GM23338 (cell line): ENCODE measurements at regions not wholly inside any gene's neighbourhood (a gene's known extent, or its start where the extent isn't known, plus 50 kb on each side); places are given as distances from the start of the nearest gene placed in this dataset.

Experiments used
- ATAC-seq: fragments of 200-7000 bp; cut with Tn5 transposase; 3 replicates; pipeline ENCODE4 v1.9.1; 2020
- DNase-seq: peaks from one replicate; pipeline ENCODE4 v3.0.0-alpha.2; 2015; ENCODE audit warnings: low spot score
- H2AFZ ChIP-seq: fragments of 200-600 bp; sonication (generic); 2 replicates; pipeline ENCODE4 v1.8.0; 2016; ENCODE audit warnings: antibody characterized with exemption, mild to moderate bottlenecking, moderate library complexity
- H3F3A ChIP-seq: fragments of 200-600 bp; sonication (generic); replicated peaks from 2 replicates; pipeline ENCODE4 v1.8.0; 2017; ENCODE audit warnings: antibody characterized with exemption, mixed run types, low read depth
- H3K27ac ChIP-seq: fragments of 200-600 bp; sonication (generic); 2 replicates; pipeline ENCODE4 v1.6.1; 2016; ENCODE audit warnings: low read depth
- H3K27me3 ChIP-seq: fragments of 200-600 bp; sonication (generic); 2 replicates; pipeline ENCODE4 v1.8.0; 2016; ENCODE audit warnings: mild to moderate bottlenecking, mixed run types, moderate library complexity; ENCODE audit not compliant: insufficient read depth
- H3K36me3 ChIP-seq: fragments of 200-600 bp; sonication (generic); 2 replicates; pipeline ENCODE4 v1.8.0; 2016; ENCODE audit warnings: mild to moderate bottlenecking; ENCODE audit not compliant: insufficient read depth
- H3K4me1 ChIP-seq: fragments of 200-600 bp; sonication (generic); 2 replicates; pipeline ENCODE4 v1.8.0; 2016; ENCODE audit warnings: mild to moderate bottlenecking, moderate library complexity; ENCODE audit not compliant: insufficient read depth
- H3K4me2 ChIP-seq: fragments of 200-600 bp; sonication (generic); 2 replicates; pipeline ENCODE4 v1.7.1; 2017; ENCODE audit warnings: mixed run types
- H3K4me3 ChIP-seq: fragments of 200-600 bp; sonication (generic); 2 replicates; pipeline ENCODE4 v1.6.1; 2016; ENCODE audit warnings: mixed run types
- H3K79me2 ChIP-seq: fragments of 200-600 bp; sonication (generic); replicated peaks from 2 replicates; pipeline ENCODE4 v1.8.0; 2017; ENCODE audit warnings: mild to moderate bottlenecking; ENCODE audit not compliant: insufficient read depth
- H3K9me2 ChIP-seq: fragments of 200-600 bp; sonication (generic); 2 replicates; pipeline ENCODE4 v1.8.0; 2017; ENCODE audit not compliant: insufficient read depth
- H4K20me1 ChIP-seq: fragments of 200-600 bp; sonication (generic); replicated peaks from 2 replicates; pipeline ENCODE4 v1.8.0; 2017; ENCODE audit warnings: mild to moderate bottlenecking; ENCODE audit not compliant: insufficient read depth
- H3K27ac Mint-ChIP-seq: 2 replicates; pipeline ENCODE4 v1.8.0; 2020; ENCODE audit warnings: inconsistent platforms, mild to moderate bottlenecking, moderate library complexity, mixed read lengths
- H3K27me3 Mint-ChIP-seq: 3 replicates; pipeline ENCODE4 v1.8.0; 2022; ENCODE audit warnings: low read depth, mild to moderate bottlenecking, moderate library complexity, mixed read lengths, inconsistent platforms; ENCODE audit not compliant: insufficient read depth, poor library complexity
- H3K36me3 Mint-ChIP-seq: 3 replicates; pipeline ENCODE4 v1.8.0; 2021; ENCODE audit warnings: low read depth, mild to moderate bottlenecking, inconsistent platforms, moderate library complexity, mixed read lengths
- H3K4me1 Mint-ChIP-seq: 3 replicates; pipeline ENCODE4 v1.8.0; 2020; ENCODE audit warnings: mild to moderate bottlenecking, inconsistent platforms, mixed read lengths
- H3K4me3 Mint-ChIP-seq: 3 replicates; pipeline ENCODE4 v1.8.0; 2021; ENCODE audit warnings: moderate library complexity, mild to moderate bottlenecking, inconsistent platforms, mixed read lengths
- H3K9me3 Mint-ChIP-seq: 3 replicates; pipeline ENCODE4 v1.8.0; 2020; ENCODE audit warnings: moderate library complexity, mild to moderate bottlenecking, inconsistent platforms, mixed read lengths
- CREB1 ChIP-seq: fragments of 250-450 bp; sonication (Bioruptor Pico); IDR thresholded peaks from 2 replicates; pipeline ENCODE4 v1.5.0; 2020; ENCODE audit warnings: low read depth, mild to moderate bottlenecking, moderate library complexity
- CTCF ChIP-seq, 2 experiments: fragments of 200-600 bp in 1 of 2; sonication (generic) in 1 of 2; conservative IDR thresholded peaks; 2 replicates each; pipeline versions ENCODE4 v1.5.1 to v1.6.1; 2016 to 2017; ENCODE audit warnings: antibody characterized with exemption in 2 of 2, low read depth in 2 of 2, mild to moderate bottlenecking in 2 of 2, moderate library complexity in 1 of 2
- ETS1 ChIP-seq: IDR thresholded peaks from 2 replicates; pipeline ENCODE4 v1.6.1; 2016; ENCODE audit warnings: antibody characterized with exemption
- EZH2 ChIP-seq: fragments of 200-600 bp; sonication (generic); IDR thresholded peaks from one replicate; pipeline ENCODE4 v1.8.0; 2017; ENCODE audit warnings: antibody characterized with exemption, mild to moderate bottlenecking, low read depth; ENCODE audit not compliant: unreplicated experiment
- EZH2phosphoT487 ChIP-seq: fragments of 200-600 bp; sonication (generic); IDR thresholded peaks from one replicate; pipeline ENCODE4 v1.8.1; 2018; ENCODE audit warnings: antibody characterized with exemption; ENCODE audit not compliant: unreplicated experiment
- JUNB ChIP-seq: IDR thresholded peaks from one replicate; pipeline ENCODE4 v1.6.1; 2016; ENCODE audit warnings: antibody characterized with exemption; ENCODE audit not compliant: unreplicated experiment
- NANOG ChIP-seq: IDR thresholded peaks from 2 replicates; pipeline ENCODE4 v1.6.1; 2016; ENCODE audit warnings: antibody characterized with exemption, borderline replicate concordance
- POLR2AphosphoS5 ChIP-seq: IDR thresholded peaks from 2 replicates; pipeline ENCODE4 v1.6.1; 2016; ENCODE audit warnings: antibody characterized with exemption, low read depth
- REST ChIP-seq: IDR thresholded peaks from one replicate; pipeline ENCODE4 v1.6.1; 2018; ENCODE audit warnings: antibody characterized with exemption; ENCODE audit not compliant: unreplicated experiment
- STAT1 ChIP-seq: IDR thresholded peaks from one replicate; pipeline ENCODE4 v1.6.1; 2016; ENCODE audit warnings: antibody characterized with exemption; ENCODE audit not compliant: unreplicated experiment
- ZNF114 ChIP-seq: fragments of 250-450 bp; sonication (Bioruptor Pico); IDR thresholded peaks from 2 replicates; pipeline ENCODE4 v1.5.0; 2020; ENCODE audit warnings: mild to moderate bottlenecking, moderate library complexity
- ZNF331 ChIP-seq: fragments of 250-450 bp; sonication (Bioruptor Pico); IDR thresholded peaks from 2 replicates; pipeline ENCODE4 v1.5.0; 2020; ENCODE audit warnings: low read depth, mild to moderate bottlenecking, moderate library complexity
- TF ChIP-seq, protein P1 (sequence below): fragments of 250-450 bp; sonication (Bioruptor Pico); IDR thresholded peaks from 2 replicates; pipeline ENCODE4 v1.5.0; 2020; ENCODE audit warnings: mild to moderate bottlenecking, moderate library complexity

DNA sequence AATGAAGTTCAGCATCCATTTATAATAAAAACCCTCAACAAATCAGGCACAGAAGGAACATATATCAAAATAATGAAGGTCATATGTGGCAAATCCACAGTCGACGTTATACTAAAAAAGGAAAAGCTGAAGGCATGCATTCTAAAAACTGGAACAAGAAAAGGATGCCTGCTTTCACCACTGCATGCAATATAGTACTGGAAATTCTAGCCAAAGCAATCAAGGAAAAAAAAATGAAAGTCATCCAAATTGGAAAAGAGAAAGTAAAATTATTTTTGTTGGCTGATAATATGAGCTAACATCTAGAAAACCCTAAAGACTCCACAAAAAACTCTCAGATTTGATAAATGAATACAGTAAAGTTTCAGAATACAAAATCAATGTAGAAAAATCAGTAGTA is 1123.2 kb downstream of the TBL1XR1 start:
- Histone ChIP-seq H3K4me3 (no peak overlapping the region), H3K4me1 (no peaks in the 10 kb centered on the region), H3K4me2 (no peak overlapping the region), H2AFZ (no peak overlapping the region), H3K27ac (no peak overlapping the region), H4K20me1 (no peaks in the 10 kb centered on the region), H3K79me2 (no peaks in the 10 kb centered on the region), H3K36me3 (no peaks in the 10 kb centered on the region), H3F3A (no peaks in the 10 kb centered on the region), H3K27me3 (no peaks in the 10 kb centered on the region), H3K9me2 (no peaks in the 10 kb centered on the region)
- Mint-ChIP-seq H3K36me3 (no peaks in the 10 kb centered on the region), H3K27me3 (no peaks in the 10 kb centered on the region), H3K4me3 (no peak overlapping the region), H3K9me3 (no peaks in the 10 kb centered on the region; the same call in 2 of the 3 replicates), H3K4me1 (no peaks in the 10 kb centered on the region), H3K27ac (0 out of 2 replicates have a peak overlapping the region, but pooled peaks have one; percentile 33)
- no peak for DNase-seq
- TF ChIP-seq, protein P1, sequence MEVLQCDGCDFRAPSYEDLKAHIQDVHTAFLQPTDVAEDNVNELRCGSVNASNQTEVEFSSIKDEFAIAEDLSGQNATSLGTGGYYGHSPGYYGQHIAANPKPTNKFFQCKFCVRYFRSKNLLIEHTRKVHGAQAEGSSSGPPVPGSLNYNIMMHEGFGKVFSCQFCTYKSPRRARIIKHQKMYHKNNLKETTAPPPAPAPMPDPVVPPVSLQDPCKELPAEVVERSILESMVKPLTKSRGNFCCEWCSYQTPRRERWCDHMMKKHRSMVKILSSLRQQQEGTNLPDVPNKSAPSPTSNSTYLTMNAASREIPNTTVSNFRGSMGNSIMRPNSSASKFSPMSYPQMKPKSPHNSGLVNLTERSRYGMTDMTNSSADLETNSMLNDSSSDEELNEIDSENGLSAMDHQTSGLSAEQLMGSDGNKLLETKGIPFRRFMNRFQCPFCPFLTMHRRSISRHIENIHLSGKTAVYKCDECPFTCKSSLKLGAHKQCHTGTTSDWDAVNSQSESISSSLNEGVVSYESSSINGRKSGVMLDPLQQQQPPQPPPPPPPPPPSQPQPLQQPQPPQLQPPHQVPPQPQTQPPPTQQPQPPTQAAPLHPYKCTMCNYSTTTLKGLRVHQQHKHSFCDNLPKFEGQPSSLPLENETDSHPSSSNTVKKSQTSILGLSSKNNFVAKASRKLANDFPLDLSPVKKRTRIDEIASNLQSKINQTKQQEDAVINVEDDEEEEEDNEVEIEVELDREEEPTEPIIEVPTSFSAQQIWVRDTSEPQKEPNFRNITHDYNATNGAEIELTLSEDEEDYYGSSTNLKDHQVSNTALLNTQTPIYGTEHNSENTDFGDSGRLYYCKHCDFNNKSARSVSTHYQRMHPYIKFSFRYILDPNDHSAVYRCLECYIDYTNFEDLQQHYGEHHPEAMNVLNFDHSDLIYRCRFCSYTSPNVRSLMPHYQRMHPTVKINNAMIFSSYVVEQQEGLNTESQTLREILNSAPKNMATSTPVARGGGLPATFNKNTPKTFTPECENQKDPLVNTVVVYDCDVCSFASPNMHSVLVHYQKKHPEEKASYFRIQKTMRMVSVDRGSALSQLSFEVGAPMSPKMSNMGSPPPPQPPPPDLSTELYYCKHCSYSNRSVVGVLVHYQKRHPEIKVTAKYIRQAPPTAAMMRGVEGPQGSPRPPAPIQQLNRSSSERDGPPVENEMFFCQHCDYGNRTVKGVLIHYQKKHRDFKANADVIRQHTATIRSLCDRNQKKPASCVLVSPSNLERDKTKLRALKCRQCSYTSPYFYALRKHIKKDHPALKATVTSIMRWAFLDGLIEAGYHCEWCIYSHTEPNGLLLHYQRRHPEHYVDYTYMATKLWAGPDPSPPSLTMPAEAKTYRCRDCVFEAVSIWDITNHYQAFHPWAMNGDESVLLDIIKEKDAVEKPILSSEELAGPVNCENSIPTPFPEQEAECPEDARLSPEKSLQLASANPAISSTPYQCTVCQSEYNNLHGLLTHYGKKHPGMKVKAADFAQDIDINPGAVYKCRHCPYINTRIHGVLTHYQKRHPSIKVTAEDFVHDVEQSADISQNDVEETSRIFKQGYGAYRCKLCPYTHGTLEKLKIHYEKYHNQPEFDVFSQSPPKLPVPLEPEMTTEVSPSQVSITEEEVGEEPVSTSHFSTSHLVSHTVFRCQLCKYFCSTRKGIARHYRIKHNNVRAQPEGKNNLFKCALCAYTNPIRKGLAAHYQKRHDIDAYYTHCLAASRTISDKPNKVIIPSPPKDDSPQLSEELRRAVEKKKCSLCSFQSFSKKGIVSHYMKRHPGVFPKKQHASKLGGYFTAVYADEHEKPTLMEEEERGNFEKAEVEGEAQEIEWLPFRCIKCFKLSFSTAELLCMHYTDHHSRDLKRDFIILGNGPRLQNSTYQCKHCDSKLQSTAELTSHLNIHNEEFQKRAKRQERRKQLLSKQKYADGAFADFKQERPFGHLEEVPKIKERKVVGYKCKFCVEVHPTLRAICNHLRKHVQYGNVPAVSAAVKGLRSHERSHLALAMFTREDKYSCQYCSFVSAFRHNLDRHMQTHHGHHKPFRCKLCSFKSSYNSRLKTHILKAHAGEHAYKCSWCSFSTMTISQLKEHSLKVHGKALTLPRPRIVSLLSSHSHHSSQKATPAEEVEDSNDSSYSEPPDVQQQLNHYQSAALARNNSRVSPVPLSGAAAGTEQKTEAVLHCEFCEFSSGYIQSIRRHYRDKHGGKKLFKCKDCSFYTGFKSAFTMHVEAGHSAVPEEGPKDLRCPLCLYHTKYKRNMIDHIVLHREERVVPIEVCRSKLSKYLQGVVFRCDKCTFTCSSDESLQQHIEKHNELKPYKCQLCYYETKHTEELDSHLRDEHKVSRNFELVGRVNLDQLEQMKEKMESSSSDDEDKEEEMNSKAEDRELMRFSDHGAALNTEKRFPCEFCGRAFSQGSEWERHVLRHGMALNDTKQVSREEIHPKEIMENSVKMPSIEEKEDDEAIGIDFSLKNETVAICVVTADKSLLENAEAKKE (CRISPR knock-in tag), result no peak
- no peak for TF ChIP-seq STAT1
- no peak for TF ChIP-seq CREB1 (CRISPR knock-in tag)
- no peak for TF ChIP-seq POLR2AphosphoS5
- TF ChIP-seq JUNB, result no peak
- TF ChIP-seq ZNF114, result no peak
- no peak for TF ChIP-seq CTCF (conservative IDR thresholded peaks at IDR 0.05; ENCODE audit: low read depth in 2 of 2)
- no peak for TF ChIP-seq ETS1
- TF ChIP-seq REST, result no peak
- no peak for TF ChIP-seq EZH2phosphoT487
- TF ChIP-seq ZNF331 (CRISPR knock-in tag), result no peak
- no peak for TF ChIP-seq EZH2
- no peak for TF ChIP-seq NANOG
- no peak for ATAC-seq
